PFSK-1 (cell line): ENCODE measurements at regions not wholly inside any gene's neighbourhood (a gene's known extent, or its start where the extent isn't known, plus 50 kb on each side); places are given as distances from the start of the nearest gene placed in this dataset.

Experiments used
- POLR2AphosphoS5 ChIP-seq: IDR thresholded peaks from 2 replicates; pipeline ENCODE4 v1.6.1; 2012; ENCODE audit warnings: low read depth, mild to moderate bottlenecking, control low read depth, low read length, moderate library complexity
- REST ChIP-seq, 2 experiments: IDR thresholded peaks; 2 replicates each; pipeline versions ENCODE4 v1.6.1 to v1.8.0; 2011 to 2012; ENCODE audit warnings: low read depth in 2 of 2, low read length in 2 of 2, control low read depth in 1 of 2, inconsistent platforms in 1 of 2, mild to moderate bottlenecking in 1 of 2, moderate library complexity in 1 of 2; ENCODE audit not compliant: insufficient read depth in 1 of 2
- SIN3A ChIP-seq: IDR thresholded peaks from 2 replicates; pipeline ENCODE4 v1.6.1; 2012; ENCODE audit warnings: mild to moderate bottlenecking, low read length, moderate library complexity, borderline replicate concordance; ENCODE audit not compliant: insufficient read depth

GRCh38 chr5:91277093-91277626 is 106.0 kb downstream of the ARRDC3 start:
- TF ChIP-seq POLR2AphosphoS5: no peak
- no peak for TF ChIP-seq REST (IDR thresholded peaks at IDR 0.05; ENCODE audit: insufficient read depth in 1 of 2, low read depth in 2 of 2, low read length in 2 of 2)
- no peak for TF ChIP-seq SIN3A
